OCI-LY1 (cell line): ENCODE measurements at regions not wholly inside any gene's neighbourhood (a gene's known extent, or its start where the extent isn't known, plus 50 kb on each side); places are given as distances from the start of the nearest gene placed in this dataset.

ENCODE experiments used
- H2AFZ ChIP-seq: fragments of 200-600 bp; sonication (generic), shearing (Covaris generic); 2 replicates; pipeline ENCODE4 v1.6.0; 2014; ENCODE audit warnings: antibody characterized with exemption, mild to moderate bottlenecking, low read length
- H3F3A ChIP-seq: fragments of 200-600 bp; sonication (generic), shearing (Covaris generic); 2 replicates; pipeline ENCODE4 v1.6.0; 2014; ENCODE audit warnings: mild to moderate bottlenecking, antibody characterized with exemption, low read length, moderate library complexity; ENCODE audit not compliant: insufficient read depth
- H3K27ac ChIP-seq: fragments of 200-600 bp; sonication (generic); 2 replicates; pipeline ENCODE4 v1.5.1; 2014; ENCODE audit warnings: low read length, mixed run types, mild to moderate bottlenecking, low read depth; ENCODE audit not compliant: poor library complexity, severe bottlenecking
- H3K27me3 ChIP-seq: fragments of 200-600 bp; sonication (generic); 2 replicates; pipeline ENCODE4 v1.6.0; 2014; ENCODE audit warnings: antibody characterized with exemption, mild to moderate bottlenecking, low read length, moderate library complexity; ENCODE audit not compliant: insufficient read depth
- H3K36me3 ChIP-seq: fragments of 200-600 bp; sonication (generic); 2 replicates; pipeline ENCODE4 v1.6.1; 2014; ENCODE audit warnings: mild to moderate bottlenecking, antibody characterized with exemption, low read length, moderate library complexity, mixed read lengths; ENCODE audit not compliant: insufficient read depth
- H3K4me1 ChIP-seq: fragments of 200-600 bp; sonication (generic); 2 replicates; pipeline ENCODE4 v1.5.1; 2014; ENCODE audit warnings: mild to moderate bottlenecking, low read length, moderate library complexity; ENCODE audit not compliant: insufficient read depth, severe bottlenecking
- H3K4me2 ChIP-seq: fragments of 200-600 bp; sonication (generic), shearing (Covaris generic); 2 replicates; pipeline ENCODE4 v1.6.1; 2014; ENCODE audit warnings: low read length
- H3K4me3 ChIP-seq: fragments of 200-600 bp; sonication (generic); 2 replicates; pipeline ENCODE4 v1.5.1; 2014; ENCODE audit warnings: low read length, low read depth, mild to moderate bottlenecking, mixed read lengths; ENCODE audit not compliant: poor library complexity, severe bottlenecking
- H3K79me2 ChIP-seq: fragments of 200-600 bp; shearing (Covaris generic); 2 replicates; pipeline ENCODE4 v1.6.1; 2016; ENCODE audit warnings: mixed run types, low read length, mixed read lengths; ENCODE audit not compliant: insufficient read depth
- H3K9ac ChIP-seq: fragments of 200-600 bp; sonication (generic), shearing (Covaris generic); 2 replicates; pipeline ENCODE4 v1.6.1; 2014; ENCODE audit warnings: mild to moderate bottlenecking, low read length, mixed read lengths
- H3K9me2 ChIP-seq: fragments of 200-600 bp; sonication (generic), shearing (Covaris generic); 2 replicates; pipeline ENCODE4 v1.6.1; 2014; ENCODE audit warnings: low read depth, mild to moderate bottlenecking, low read length, mixed read lengths
- H3K9me3 ChIP-seq: fragments of 200-600 bp; shearing (Covaris generic); 2 replicates; pipeline ENCODE4 v1.6.1; 2014; ENCODE audit warnings: low read length, mixed read lengths
- H4K20me1 ChIP-seq: fragments of 200-600 bp; sonication (generic), shearing (Covaris generic); 2 replicates; pipeline ENCODE4 v1.6.0; 2016; ENCODE audit warnings: mild to moderate bottlenecking, low read length; ENCODE audit not compliant: insufficient read depth
- EZH2 ChIP-seq: fragments of 200-600 bp; sonication (generic), shearing (Covaris generic); IDR thresholded peaks from 2 replicates; pipeline ENCODE4 v1.8.0; 2017; ENCODE audit warnings: borderline replicate concordance, mixed run types, mild to moderate bottlenecking, antibody characterized with exemption, low read length, moderate library complexity, mixed read lengths
- TF ChIP-seq, protein P1 (sequence below): fragments of 200-600 bp; sonication (generic), shearing (Covaris generic); IDR thresholded peaks from 2 replicates; pipeline ENCODE4 v1.5.1; 2017; ENCODE audit warnings: mild to moderate bottlenecking, antibody characterized with exemption, low read length, moderate library complexity, mixed read lengths

DNA sequence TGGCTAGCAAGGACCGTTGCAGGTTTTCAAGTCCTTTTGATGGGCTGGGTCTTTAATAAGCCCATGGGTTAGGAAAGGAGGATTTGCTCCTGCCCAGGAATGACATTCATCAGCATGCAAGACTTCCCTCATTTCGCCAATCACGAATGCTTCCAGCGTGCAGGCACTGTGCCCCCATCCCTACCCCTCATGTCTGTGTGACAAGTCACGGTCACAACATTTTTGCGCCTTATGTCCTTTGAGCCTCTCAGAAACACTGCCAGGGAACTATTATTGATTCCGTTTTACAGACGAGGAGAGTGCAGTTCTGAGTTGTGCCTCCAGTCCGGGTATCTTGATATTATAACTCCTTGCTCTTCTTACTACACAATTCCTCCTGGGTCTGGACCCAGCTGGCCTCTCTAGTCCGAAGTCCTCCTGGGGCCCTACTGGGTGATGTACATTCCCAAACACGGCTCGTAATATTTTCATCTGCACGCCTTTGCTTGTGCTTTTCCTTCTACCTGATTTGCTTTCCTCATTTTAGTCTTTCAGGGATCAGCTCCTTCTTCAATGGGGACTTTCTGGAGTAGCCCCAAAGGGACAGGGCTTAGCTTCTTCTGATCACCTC is 101.8 kb upstream of the MYCN start:
- Histone ChIP-seq H4K20me1 (no peaks in the 10 kb centered on the region), H3F3A (no peaks in the 10 kb centered on the region), H2AFZ (no peak overlapping the region), H3K9ac (no peak overlapping the region), H3K79me2 (no peaks in the 10 kb centered on the region), H3K27ac (no peak overlapping the region), H3K4me2 (no peak overlapping the region), H3K4me3 (no peak overlapping the region), H3K27me3 (no peaks in the 10 kb centered on the region), H3K4me1 (no peaks in the 10 kb centered on the region), H3K9me3 (no peaks in the 10 kb centered on the region), H3K36me3 (no peaks in the 10 kb centered on the region), H3K9me2 (no peaks in the 10 kb centered on the region)
- no peak for TF ChIP-seq EZH2
- TF ChIP-seq, protein P1, sequence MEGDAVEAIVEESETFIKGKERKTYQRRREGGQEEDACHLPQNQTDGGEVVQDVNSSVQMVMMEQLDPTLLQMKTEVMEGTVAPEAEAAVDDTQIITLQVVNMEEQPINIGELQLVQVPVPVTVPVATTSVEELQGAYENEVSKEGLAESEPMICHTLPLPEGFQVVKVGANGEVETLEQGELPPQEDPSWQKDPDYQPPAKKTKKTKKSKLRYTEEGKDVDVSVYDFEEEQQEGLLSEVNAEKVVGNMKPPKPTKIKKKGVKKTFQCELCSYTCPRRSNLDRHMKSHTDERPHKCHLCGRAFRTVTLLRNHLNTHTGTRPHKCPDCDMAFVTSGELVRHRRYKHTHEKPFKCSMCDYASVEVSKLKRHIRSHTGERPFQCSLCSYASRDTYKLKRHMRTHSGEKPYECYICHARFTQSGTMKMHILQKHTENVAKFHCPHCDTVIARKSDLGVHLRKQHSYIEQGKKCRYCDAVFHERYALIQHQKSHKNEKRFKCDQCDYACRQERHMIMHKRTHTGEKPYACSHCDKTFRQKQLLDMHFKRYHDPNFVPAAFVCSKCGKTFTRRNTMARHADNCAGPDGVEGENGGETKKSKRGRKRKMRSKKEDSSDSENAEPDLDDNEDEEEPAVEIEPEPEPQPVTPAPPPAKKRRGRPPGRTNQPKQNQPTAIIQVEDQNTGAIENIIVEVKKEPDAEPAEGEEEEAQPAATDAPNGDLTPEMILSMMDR = no peak

DNA sequence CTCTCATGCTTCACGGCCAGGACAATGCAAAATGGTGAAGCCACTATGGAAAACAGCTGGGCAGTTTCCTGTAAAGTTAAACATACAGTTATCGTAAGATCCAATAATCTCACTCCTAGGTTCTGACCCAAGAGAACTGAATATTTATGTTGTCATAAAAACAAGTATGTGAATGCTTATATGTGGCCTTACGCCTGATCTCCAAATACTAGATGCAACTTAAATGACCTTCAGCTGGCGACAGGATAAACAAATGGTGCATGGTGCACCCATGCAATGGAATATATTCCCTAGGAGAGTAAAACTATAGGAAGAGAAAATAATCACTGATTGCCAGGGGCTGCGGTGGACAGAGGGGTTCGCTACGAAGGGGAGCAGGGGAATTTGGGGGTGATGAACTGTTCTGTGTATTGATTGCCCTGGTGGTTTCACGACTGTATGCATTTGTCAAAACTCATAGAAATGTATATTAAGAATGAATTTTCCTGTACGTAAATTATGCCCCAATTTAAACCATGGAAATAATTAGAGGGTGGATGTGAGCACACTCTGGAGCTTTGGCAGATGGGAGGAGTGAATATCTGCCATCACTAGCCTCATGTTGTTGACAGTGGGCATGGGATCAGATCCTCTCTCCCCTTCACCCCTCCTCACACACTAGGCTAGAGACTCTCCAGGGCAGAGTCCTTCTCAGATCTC is 100.8 kb upstream of the MYCN start:
- H3K4me2 ChIP-seq = no peak overlapping the region
- H4K20me1 ChIP-seq = no peaks in the 10 kb centered on the region
- H3K9ac ChIP-seq = no peak overlapping the region

DNA sequence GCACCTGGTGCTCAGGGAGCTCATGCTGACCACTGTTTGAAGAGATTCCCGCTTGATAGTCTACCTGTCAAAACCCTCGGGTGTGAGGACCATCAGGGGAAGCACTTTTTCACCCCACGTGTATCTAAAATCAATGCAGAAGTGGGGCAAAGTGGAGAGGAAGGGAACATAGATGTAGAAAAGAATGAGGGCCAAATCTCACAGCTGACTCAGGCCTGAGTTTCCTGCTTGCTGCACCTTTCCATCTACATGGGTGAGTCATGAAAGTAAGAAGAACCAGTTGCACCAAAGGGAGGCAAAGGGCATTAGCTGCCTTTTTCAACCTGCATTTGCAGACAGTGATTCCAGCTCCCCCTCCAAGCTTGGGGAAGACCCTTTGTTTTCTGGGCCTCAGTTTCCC is 100.2 kb upstream of the MYCN start:
- H3F3A ChIP-seq = no peaks in the 10 kb centered on the region
- no peak overlapping the region for H3K9ac ChIP-seq
- H3K9me2 ChIP-seq = no peaks in the 10 kb centered on the region
- H3K4me2 ChIP-seq = no peak overlapping the region
- H2AFZ ChIP-seq = no peak overlapping the region
- TF ChIP-seq, protein P1 = no peak
- no peak for TF ChIP-seq EZH2
- no peaks in the 10 kb centered on the region for H3K9me3 ChIP-seq
- H3K27me3 ChIP-seq = no peaks in the 10 kb centered on the region
- no peaks in the 10 kb centered on the region for H3K4me1 ChIP-seq
- no peak overlapping the region for H3K27ac ChIP-seq
- H3K4me3 ChIP-seq = no peak overlapping the region
- H3K36me3 ChIP-seq = no peaks in the 10 kb centered on the region
- H4K20me1 ChIP-seq = no peaks in the 10 kb centered on the region
- H3K79me2 ChIP-seq = no peaks in the 10 kb centered on the region

More for the DNA sequence above, 100.8 kb upstream of the MYCN start:
- TF ChIP-seq EZH2 = no peak
- TF ChIP-seq, protein P1 = no peak
- no peak overlapping the region for H3K4me3 ChIP-seq
- no peaks in the 10 kb centered on the region for H3K9me3 ChIP-seq
- H3K4me1 ChIP-seq = no peaks in the 10 kb centered on the region
- H3F3A ChIP-seq = no peaks in the 10 kb centered on the region
- no peaks in the 10 kb centered on the region for H3K9me2 ChIP-seq
- no peaks in the 10 kb centered on the region for H3K79me2 ChIP-seq
- H3K36me3 ChIP-seq = no peaks in the 10 kb centered on the region
- no peaks in the 10 kb centered on the region for H3K27me3 ChIP-seq
- no peak overlapping the region for H3K27ac ChIP-seq
- H2AFZ ChIP-seq = no peak overlapping the region
